ENCODE measurements at regions not wholly inside any gene's neighbourhood (a gene's known extent, or its start where the extent isn't known, plus 50 kb on each side); places are given as distances from the start of the nearest gene placed in this dataset.

- ATAC-seq, result no peak
- TF ChIP-seq BACH2 (CRISPR knock-in tag; IDR thresholded peaks at IDR 0.05; ENCODE audit: borderline replicate concordance), result no peak
- TF ChIP-seq ZNF8 (CRISPR knock-in tag; IDR thresholded peaks at IDR 0.05), result no peak
- TF ChIP-seq RARB (CRISPR knock-in tag; IDR thresholded peaks at IDR 0.05), result no peak
- no peak for TF ChIP-seq ARNTL (CRISPR knock-in tag; IDR thresholded peaks at IDR 0.05; ENCODE audit: borderline replicate concordance, low read depth)
- no peak for TF ChIP-seq TCF4 (CRISPR knock-in tag; IDR thresholded peaks at IDR 0.05; ENCODE audit: borderline replicate concordance)
- no peak for TF ChIP-seq CREB5 (CRISPR knock-in tag; IDR thresholded peaks at IDR 0.05; ENCODE audit: low read depth)
- TF ChIP-seq PPARA (CRISPR knock-in tag; IDR thresholded peaks at IDR 0.05; ENCODE audit: borderline replicate concordance), result no peak
- no peak for TF ChIP-seq ZC3H10 (CRISPR knock-in tag; IDR thresholded peaks at IDR 0.05)
Measured at GRCh38 chr9:72440992-72441847, 76.2 kb upstream of the ZFAND5 start.

GRCh38 chr9:72440378-72440777, 75.4 kb upstream of the ZFAND5 start:
- TF ChIP-seq ZFP3 (CRISPR knock-in tag; IDR thresholded peaks at IDR 0.05) (no peak), TSHZ2 (CRISPR knock-in tag; IDR thresholded peaks at IDR 0.05) (no peak)
- ATAC-seq, result no peak

- peak; percentile 99 for ATAC-seq
Measured at GRCh38 chr9:72433616-72434267, 68.7 kb upstream of the ZFAND5 start.

- no peak for ATAC-seq
- TF ChIP-seq TSHZ2 (CRISPR knock-in tag; IDR thresholded peaks at IDR 0.05), result no peak
- TF ChIP-seq TOX (CRISPR knock-in tag; IDR thresholded peaks at IDR 0.05; ENCODE audit: borderline replicate concordance), result no peak
- TF ChIP-seq PPARA (CRISPR knock-in tag; IDR thresholded peaks at IDR 0.05; ENCODE audit: borderline replicate concordance), result no peak
- no peak for TF ChIP-seq BACH2 (CRISPR knock-in tag; IDR thresholded peaks at IDR 0.05; ENCODE audit: borderline replicate concordance)
- TF ChIP-seq RARB (CRISPR knock-in tag; IDR thresholded peaks at IDR 0.05), result no peak
- no peak for TF ChIP-seq CREB5 (CRISPR knock-in tag; IDR thresholded peaks at IDR 0.05; ENCODE audit: low read depth)
- TF ChIP-seq ISL1 (CRISPR knock-in tag; IDR thresholded peaks at IDR 0.05), result no peak
- no peak for TF ChIP-seq ESRRG (CRISPR knock-in tag; IDR thresholded peaks at IDR 0.05)
- no peak for TF ChIP-seq GLIS3 (CRISPR knock-in tag; IDR thresholded peaks at IDR 0.05)
- TF ChIP-seq CSRNP3 (CRISPR knock-in tag; IDR thresholded peaks at IDR 0.05), result no peak
- TF ChIP-seq ZNF70 (CRISPR knock-in tag; IDR thresholded peaks at IDR 0.05), result no peak
- TF ChIP-seq PATZ1 (CRISPR knock-in tag; IDR thresholded peaks at IDR 0.05; ENCODE audit: borderline replicate concordance), result no peak
- no peak for TF ChIP-seq ZFP3 (CRISPR knock-in tag; IDR thresholded peaks at IDR 0.05)
- no peak for TF ChIP-seq SNAI2 (CRISPR knock-in tag; IDR thresholded peaks at IDR 0.05)
- TF ChIP-seq TCF4 (CRISPR knock-in tag; IDR thresholded peaks at IDR 0.05; ENCODE audit: borderline replicate concordance), result no peak
- no peak for TF ChIP-seq ARNTL (CRISPR knock-in tag; IDR thresholded peaks at IDR 0.05; ENCODE audit: borderline replicate concordance, low read depth)
- no peak for TF ChIP-seq ZFP30 (CRISPR knock-in tag; IDR thresholded peaks at IDR 0.05)
Measured at GRCh38 chr9:72431036-72431435, 66.0 kb upstream of the ZFAND5 start.

Data from SK-N-SH treated with all-trans-retinoic acid at 6 μM for 48 hours (cell line).